ENCODE measurements at regions not wholly inside any gene's neighbourhood (a gene's known extent, or its start where the extent isn't known, plus 50 kb on each side); places are given as distances from the start of the nearest gene placed in this dataset.
"Not testable (repeated sequence)": the region's sequence is repeated elsewhere in the genome, so short reads cannot be mapped to it uniquely, and the experiment has no call there.

DNA sequence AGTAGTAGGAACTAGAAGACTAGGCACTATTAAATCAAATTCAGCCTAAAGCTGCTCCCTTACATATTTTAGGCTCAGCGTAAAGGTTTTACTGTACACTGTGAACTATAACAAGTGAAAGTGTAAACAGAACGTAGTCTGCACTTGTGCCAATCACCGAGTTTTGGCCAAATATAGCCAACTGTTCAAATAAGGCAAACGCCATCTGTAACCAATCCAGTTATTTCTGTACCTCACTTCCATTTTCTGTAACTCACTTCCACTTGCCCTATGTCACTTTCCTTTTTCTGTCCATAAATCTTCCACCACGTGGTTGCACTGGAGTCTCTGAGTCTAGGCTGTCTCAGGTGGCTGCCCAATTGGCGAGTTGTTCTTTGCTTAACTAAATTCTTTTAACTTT, 2132.2 kb downstream of the LRRC4C start:
- DNase-seq (ENCODE audit: low read depth): no peak
- H3K4me3 ChIP-seq (ENCODE audit: low read depth, low read length): no peak overlapping the region

DNA sequence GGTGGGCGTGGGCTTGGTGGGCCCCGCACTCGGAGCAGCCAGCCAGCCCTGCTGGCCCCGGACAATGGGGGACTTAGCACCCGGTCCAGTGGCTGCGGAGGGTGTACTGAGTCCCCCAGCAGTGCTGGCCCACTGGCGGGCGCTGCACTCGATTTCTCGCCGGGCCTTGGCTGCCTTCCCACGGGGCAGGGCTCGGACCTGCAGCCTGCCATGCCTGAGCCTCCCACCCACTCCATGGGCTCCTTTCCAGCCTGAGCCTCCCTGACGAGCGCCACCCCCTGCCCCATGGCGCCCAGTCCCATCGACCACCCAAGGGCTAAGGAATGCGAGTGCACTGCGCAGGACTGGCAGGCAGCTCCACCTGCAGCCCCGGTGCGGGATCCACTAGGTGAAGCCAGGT, 2147.6 kb downstream of the LRRC4C start:
- not testable (repeated sequence) for DNase-seq (ENCODE audit: low read depth); H3K4me3 ChIP-seq (ENCODE audit: low read depth, low read length)

DNA sequence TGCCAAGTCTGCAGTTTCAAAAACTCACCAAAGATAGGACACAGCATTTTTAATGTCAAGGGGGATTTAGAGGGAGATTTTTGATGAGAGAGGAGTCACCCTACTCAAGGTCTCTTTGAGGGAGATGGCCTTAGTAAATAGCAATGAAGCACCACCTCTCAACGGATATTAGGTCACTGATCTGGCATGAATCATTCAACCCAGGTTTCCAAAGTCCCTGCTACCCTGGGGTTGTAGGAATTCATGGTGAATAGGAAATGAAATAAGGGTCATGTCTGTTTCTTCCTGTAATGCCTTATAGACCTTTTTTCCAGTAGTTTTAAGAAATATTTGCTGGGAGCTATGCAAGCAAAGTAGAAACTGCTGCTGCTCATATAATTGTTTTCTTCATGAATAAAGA, 2154.9 kb downstream of the LRRC4C start:
- H3K4me3 ChIP-seq (ENCODE audit: low read depth, low read length): no peak overlapping the region
- DNase-seq (ENCODE audit: low read depth): no peak

DNA sequence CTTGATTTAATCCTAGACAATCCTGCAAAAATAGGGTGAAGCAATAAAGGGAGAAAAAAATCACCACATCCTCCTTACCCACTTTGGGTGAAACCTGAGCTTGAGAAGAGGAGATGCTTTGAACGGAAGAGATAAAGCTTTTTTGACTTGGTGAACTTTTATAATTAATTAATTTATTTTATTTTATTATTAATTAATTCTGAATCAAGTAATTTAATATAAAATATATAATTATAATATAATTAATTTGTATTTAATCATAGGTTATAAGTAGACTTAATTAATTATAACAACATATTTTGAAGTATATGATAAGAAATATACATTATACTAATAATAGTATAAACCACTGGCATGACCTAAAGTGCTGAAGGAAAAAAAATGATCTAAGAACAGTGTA, 2164.8 kb downstream of the LRRC4C start:
- no peak overlapping the region for H3K4me3 ChIP-seq (ENCODE audit: low read depth, low read length)

DNA sequence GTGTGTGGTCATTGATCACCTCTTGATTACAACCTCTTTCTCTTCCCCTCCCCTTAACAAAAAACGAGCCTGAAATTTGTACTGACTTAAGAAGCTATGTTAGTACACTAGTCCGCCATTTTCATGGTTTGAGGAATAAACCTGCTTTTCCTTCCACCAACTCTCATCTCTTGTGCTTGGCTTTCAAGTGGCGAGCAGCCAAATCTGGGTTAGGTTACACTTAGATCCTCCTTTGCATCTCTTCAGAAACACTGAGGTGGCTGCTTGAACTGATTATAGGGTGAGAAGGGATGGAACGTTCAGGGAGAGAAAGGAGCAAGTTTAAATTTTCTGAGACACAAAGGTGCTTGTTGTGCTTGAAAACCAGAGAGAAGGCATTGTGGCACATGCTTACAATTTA, 2171.4 kb downstream of the LRRC4C start:
- H3K4me3 ChIP-seq (ENCODE audit: low read depth, low read length): no peak overlapping the region
- no peak for DNase-seq (ENCODE audit: low read depth)

More for the DNA sequence above, 2164.8 kb downstream of the LRRC4C start:
- DNase-seq (ENCODE audit: low read depth): no peak

DNA sequence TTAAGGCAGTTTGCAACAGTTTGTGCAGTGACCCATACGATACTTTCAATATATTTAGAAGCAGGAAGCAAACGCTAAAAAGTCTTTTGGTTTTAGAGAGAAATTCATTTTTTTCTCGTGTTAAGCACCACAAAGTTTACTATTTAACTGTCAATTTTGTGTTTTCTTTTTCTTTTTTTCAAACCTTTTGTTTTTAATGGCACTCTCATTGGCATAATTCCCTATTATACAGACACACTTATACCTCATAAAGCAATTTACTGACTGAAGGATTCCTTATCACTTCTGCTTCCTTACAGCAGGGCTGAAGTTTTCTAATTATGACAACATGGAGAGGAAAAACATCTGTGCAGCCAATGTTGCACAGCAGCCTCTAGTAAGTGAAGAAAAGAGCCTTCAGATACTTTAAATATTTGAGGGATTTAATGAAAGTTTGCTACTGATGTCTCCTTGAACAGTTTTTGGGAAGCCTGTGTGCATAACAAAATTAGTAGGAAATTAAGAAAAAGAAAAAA, 2191.2 kb downstream of the LRRC4C start:
- H3K4me3 ChIP-seq (ENCODE audit: low read depth, low read length): no peak overlapping the region
- no peak for DNase-seq (ENCODE audit: low read depth)

DNA sequence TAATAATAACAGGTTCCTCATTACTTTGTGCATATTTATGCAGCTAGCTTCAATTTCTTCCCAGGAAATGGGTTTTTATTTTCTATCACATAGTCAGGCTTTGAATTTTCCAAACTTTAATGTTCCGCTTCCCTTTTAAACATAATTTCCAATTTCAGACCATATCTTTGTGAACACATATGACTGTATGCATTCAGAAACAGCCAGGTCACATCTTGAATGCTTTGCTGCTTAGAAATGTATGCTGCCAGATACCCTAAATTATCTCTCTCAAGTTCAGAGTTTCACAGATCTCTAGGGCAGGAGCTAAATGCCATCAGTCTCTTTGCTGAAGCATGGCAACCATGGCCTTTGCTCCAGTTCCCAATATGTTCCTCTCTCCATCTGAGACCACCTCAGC, 2203.8 kb downstream of the LRRC4C start:
- no peak overlapping the region for H3K4me3 ChIP-seq (ENCODE audit: low read depth, low read length)
- DNase-seq (ENCODE audit: low read depth): no peak

DNA sequence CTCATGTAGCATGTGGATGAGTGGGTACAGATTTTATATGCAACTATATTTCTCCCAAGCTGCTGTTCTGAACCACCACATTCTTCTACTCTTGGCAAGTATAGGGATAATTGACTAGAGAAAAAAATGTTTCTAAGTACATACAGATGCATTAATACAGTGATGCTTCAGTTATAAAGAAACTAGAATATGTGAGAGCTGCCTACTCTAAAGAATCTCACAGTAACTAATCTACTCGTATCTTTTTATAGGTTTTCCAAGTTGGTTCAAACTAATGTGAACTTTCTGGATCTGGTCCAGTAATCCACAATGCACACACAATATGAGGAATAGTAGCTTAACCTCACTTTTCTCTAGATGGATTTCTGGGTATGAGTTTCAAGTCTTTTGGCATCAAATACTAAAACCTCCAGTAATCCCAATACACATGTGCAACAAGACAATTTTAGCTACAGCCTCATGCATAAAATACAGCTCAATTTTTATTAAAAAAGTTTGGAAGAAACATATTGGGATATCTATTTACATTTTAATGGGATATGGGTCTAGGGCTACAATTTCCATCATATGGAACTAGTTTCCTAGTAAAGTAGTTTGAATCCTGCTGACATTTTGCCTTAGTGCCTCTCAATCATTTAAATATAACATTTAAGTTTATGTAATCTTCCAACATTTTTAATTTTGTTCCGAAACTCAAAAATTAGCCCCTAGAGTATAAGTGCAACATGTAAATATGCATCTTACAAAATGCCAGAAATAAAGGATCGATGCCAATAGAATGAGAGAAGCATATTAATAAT, 2209.7 kb downstream of the LRRC4C start:
- no peak overlapping the region for H3K4me3 ChIP-seq (ENCODE audit: low read depth, low read length)
- DNase-seq (ENCODE audit: low read depth): no peak

DNA sequence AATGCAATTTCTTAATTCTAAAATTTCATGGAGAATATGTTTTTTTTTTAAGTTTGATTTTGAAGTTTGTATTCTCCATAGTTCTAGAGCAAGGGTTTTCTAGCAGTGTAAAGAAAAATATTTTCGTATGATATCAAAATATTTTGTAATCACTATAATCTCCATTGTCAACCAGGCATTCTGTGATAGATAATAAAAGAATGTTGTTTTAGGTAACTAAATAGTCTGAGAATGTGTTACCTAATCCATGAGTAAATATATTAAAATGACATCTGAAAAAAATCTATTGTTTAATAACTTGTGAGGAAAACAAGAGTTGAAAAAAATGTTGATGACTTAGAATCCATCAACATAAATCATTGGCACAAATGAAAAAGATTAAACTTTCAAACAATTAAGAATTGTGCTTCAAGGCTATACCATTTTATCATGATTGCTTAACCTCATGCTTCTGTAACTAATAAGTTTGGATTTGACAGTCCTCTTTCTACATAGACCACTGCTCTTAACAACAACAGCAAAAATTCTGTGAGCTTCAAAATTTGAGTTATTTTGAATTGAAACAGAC, 2211.8 kb downstream of the LRRC4C start:
- DNase-seq (ENCODE audit: low read depth): no peak
- H3K4me3 ChIP-seq (ENCODE audit: low read depth, low read length): no peak overlapping the region

DNA sequence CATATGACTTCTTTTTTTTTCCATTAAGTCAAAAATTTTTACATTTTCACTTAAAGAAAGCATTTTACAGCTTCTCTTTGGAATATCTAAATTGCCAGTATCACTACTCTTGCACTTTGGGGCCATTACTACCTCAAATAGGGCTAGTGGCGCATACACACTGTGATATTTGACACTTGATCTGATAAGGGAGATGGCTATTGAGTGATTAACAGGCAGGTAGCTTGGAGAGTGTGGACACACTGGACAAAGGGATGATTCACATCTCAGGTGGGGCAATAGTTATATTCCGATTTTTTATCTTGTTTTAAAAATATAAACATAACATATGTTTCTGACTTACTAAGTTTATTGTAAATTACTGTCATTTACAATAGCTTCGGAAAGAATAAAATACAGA, 2219.9 kb downstream of the LRRC4C start:
- H3K4me3 ChIP-seq (ENCODE audit: low read depth, low read length): no peak overlapping the region

DNA sequence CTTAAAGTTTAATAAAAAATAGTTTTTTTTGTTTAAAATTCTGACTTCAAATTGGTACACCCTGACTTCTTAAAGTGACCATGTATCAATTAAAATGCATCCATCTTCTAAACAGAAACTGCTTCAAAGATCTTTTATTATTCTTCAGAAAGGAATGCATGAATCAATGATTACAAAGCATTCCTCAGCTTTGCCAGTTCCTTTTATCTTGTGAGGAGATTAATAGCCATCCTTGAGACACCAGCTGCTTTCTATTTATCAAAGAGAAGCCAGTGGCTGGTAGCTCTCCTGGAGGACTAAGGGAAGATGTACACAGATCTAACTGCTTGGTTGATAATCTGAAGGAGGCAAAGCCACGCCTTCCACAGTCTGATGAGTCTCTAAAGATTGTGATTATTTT, 2222.5 kb downstream of the LRRC4C start:
- DNase-seq (ENCODE audit: low read depth): no peak

More for the DNA sequence above, 2219.9 kb downstream of the LRRC4C start:
- no peak for DNase-seq (ENCODE audit: low read depth)

DNA sequence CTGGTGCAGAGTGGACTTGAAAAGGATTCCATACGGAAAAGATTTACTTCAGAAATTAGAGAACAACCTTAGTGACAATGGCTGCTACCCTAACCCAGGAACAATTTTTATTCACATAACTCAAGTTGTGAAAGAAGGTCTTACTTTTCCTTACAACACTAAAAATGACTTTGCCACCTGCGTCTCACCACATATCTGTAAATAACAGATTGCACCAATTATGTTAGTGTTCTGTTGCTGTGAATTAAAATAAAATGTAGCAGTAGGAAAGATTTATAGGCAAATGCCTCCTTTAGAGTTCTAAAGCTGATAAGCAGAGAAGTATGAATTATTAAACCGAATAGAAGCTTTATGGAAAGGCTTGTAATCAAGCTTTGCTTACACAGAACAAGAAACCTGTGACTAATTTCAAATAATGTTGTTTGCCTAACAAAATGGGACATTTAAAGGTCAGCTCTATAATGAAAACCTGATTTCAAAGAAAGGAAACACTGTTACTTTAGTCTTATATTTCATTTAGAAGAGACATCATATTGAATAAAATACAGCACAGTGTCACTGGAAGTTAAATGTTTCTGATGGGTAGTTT, 2237.8 kb downstream of the LRRC4C start:
- no peak for DNase-seq (ENCODE audit: low read depth)
- H3K4me3 ChIP-seq (ENCODE audit: low read depth, low read length): no peak overlapping the region

More for the DNA sequence above, 2222.5 kb downstream of the LRRC4C start:
- no peak overlapping the region for H3K4me3 ChIP-seq (ENCODE audit: low read depth, low read length)

DNA sequence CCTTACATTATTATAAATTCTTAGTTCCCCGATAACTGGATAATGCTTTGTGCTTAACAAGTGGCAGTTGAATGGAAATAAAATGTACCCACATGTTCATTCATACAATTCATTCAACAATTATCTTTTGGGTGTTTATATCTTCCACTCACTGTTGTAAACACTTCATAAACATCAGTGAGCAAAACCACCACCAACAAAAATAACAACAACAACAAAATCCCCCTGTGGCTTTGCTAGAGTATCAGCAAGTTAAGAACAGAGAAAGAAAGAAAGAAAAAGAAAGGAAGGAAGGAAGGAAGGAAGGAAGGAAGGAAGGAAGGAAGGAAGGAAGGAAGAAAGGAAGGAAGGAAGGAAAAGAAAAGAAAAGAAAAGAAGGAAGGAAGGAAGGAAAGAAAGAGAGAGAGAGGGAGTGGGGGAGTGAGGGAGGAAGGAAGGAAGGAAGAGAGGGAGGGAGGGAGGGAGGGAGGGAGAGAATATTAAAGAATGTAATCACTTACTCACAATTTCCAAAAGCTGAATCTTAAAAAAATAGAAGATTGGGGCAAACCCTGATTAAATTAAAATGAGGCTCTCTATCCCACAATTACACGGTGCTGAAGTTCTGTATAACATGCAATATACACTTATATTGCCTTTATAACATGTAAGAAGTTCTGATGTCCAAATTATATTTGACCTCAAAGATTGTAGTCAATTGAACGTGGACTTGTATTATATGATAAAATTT, 2238.8 kb downstream of the LRRC4C start:
- no peak for DNase-seq (ENCODE audit: low read depth)
- H3K4me3 ChIP-seq (ENCODE audit: low read depth, low read length): no peak overlapping the region

DNA sequence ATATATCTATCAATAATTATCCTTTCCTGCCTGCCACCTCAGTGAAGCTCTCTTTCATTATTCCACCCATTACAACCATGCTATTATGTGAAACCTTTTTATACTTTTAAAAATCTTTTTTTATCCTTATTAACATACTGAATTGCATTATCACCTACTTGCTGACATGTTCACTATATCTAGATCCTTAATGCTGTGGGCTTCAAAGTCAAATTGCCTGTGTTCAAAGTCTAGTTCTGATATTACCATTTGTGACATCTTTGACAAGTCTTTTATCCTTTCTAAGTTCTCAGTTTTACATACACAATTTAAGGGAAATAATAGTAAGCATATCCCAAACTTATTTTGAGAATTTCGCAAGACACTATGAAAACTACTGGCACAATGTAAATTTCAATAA, 2239.4 kb downstream of the LRRC4C start:
- H3K4me3 ChIP-seq (ENCODE audit: low read depth, low read length): no peak overlapping the region
- no peak for DNase-seq (ENCODE audit: low read depth)

DNA sequence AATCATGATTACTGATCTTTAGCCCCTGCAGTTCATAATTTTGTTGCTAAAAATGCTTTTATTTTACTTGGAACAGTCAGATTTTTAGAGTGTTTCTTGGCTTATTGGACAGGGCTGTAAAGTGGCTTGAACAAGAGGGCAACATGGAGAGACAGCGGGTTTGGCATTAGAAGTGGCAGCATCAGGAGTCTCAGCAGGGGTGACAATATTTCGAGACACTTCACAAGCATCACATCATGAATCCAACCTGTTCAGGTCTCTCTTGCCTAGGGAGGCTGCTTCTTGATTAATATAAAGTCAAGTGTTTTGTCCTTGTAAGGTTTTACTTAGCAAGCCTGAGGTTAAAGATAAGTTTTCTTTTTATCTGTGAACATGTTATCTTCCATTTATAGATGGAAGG, 2249.5 kb downstream of the LRRC4C start:
- DNase-seq (ENCODE audit: low read depth): no peak
- no peak overlapping the region for H3K4me3 ChIP-seq (ENCODE audit: low read depth, low read length)

DNA sequence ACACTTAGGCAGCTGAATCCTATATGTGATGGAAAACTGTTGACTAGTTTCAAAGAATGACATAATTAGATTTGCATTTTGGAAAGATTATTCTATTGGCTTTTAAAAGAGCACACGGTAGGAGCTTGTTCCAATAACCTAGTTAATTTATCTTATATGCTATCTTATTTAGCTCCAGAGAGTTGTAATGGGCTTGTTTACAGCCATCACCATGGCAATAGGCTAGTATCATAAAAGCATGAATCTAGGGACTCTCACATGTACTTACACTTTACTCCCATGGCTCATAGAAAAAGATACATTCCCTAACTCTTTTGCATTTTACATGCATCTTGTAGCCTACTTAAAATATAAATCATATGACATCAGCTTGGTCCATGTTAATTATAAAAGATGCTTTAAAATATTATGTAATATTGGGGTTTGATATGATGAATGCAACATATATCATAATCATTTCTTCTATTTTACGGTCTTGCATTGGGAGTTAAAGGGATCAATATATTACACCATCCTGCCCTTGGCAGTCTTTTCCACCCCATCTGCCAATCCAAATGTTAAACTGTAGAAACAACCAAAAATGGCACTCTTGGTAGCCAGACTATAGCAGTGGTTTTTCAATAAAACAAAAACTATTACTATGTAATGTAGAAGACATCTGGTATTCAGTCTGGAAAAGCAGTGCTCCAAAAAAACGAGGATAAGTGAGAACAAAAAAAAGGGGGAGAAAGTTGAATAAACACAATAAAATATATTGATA, 2254.0 kb downstream of the LRRC4C start:
- no peak for DNase-seq (ENCODE audit: low read depth)
- H3K4me3 ChIP-seq (ENCODE audit: low read depth, low read length): no peak overlapping the region

DNA sequence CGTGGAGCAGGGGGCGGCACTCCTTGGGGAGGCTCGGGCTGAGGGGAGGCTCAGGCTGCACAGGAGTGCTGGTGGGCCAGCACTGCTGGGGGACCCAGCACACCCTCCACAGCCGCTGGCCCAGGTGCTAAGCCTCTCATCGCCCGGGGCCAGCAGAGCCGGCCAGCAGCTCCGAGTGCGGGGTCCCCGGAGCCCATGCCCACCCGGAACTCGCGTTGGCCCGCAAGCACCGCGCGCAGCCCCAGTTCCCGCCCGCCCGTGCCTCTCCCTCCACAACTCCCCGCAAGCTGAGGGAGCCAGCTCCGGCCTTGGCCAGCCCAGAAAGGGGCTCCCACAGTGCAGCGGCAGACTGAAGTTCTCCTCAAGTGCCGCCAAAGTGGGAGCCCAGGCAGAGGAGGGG, 2266.8 kb downstream of the LRRC4C start:
- DNase-seq (ENCODE audit: low read depth): no peak
- H3K4me3 ChIP-seq (ENCODE audit: low read depth, low read length): no peak overlapping the region

DNA sequence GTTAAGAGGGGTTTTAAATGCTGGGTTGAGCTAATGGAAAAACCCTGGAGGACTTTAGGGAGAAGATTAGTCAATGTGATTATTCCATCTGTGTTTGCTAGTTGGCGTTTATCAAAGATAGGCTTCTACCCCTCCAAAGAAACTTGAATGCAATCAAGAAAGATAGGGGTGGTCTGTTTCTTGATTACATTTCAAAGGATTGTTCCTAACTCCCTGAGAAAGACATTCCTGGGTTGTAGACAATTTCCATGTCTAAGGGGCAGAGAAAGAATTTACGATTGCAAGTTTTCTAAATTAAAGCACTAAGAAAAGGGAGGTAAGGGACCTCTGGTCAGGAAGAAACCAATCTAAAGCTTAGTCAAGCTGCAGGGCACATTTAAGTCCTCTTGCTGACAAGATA, 2268.7 kb downstream of the LRRC4C start:
- no peak overlapping the region for H3K4me3 ChIP-seq (ENCODE audit: low read depth, low read length)
- DNase-seq (ENCODE audit: low read depth): no peak

DNA sequence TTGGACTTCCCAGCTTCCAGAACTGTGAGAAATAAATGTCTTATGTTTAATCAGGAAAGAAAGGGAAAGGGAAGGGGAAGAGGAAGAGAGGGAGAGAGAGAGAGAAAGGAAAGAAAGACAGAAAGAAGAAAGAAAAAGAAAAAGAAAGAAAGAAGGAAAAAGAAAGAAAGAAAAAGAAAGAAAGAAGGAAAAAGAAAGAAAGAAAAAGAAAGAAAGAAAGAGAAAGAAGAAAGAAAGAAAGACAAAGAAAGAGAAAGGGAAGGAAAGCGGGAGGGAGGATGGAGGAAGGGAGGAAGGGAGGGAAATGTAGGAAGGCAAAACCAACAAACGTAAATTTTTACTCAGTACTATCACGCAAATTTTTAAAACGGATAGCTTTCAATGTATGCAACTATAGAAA, 2281.8 kb downstream of the LRRC4C start:
- no peak overlapping the region for H3K4me3 ChIP-seq (ENCODE audit: low read depth, low read length)
- no peak for DNase-seq (ENCODE audit: low read depth)
